ENCODE measurements at regions not wholly inside any gene's neighbourhood (a gene's known extent, or its start where the extent isn't known, plus 50 kb on each side); places are given as distances from the start of the nearest gene placed in this dataset.
"Not testable (repeated sequence)": the region's sequence is repeated elsewhere in the genome, so short reads cannot be mapped to it uniquely, and the experiment has no call there.

- TF ChIP-seq, protein P1, sequence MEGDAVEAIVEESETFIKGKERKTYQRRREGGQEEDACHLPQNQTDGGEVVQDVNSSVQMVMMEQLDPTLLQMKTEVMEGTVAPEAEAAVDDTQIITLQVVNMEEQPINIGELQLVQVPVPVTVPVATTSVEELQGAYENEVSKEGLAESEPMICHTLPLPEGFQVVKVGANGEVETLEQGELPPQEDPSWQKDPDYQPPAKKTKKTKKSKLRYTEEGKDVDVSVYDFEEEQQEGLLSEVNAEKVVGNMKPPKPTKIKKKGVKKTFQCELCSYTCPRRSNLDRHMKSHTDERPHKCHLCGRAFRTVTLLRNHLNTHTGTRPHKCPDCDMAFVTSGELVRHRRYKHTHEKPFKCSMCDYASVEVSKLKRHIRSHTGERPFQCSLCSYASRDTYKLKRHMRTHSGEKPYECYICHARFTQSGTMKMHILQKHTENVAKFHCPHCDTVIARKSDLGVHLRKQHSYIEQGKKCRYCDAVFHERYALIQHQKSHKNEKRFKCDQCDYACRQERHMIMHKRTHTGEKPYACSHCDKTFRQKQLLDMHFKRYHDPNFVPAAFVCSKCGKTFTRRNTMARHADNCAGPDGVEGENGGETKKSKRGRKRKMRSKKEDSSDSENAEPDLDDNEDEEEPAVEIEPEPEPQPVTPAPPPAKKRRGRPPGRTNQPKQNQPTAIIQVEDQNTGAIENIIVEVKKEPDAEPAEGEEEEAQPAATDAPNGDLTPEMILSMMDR (IDR thresholded peaks at IDR 0.05) = no peak
- Mint-ChIP-seq H3K4me3 (no peak overlapping the region), H3K27ac (no peak overlapping the region), H3K9me3 (peaks cover 84% of the 10 kb centered on the region), H3K27me3 (ENCODE audit: low read depth, poor library complexity) (no peaks in the 10 kb centered on the region), H3K36me3 (ENCODE audit: low read depth) (peaks cover 6% of the 10 kb centered on the region), H3K4me1 (no peaks in the 10 kb centered on the region)
- DNase-seq = no peak
These were observed 99.6 kb downstream of the FAM114A2 start for GRCh38 chr5:153939101-153939500.

DNA sequence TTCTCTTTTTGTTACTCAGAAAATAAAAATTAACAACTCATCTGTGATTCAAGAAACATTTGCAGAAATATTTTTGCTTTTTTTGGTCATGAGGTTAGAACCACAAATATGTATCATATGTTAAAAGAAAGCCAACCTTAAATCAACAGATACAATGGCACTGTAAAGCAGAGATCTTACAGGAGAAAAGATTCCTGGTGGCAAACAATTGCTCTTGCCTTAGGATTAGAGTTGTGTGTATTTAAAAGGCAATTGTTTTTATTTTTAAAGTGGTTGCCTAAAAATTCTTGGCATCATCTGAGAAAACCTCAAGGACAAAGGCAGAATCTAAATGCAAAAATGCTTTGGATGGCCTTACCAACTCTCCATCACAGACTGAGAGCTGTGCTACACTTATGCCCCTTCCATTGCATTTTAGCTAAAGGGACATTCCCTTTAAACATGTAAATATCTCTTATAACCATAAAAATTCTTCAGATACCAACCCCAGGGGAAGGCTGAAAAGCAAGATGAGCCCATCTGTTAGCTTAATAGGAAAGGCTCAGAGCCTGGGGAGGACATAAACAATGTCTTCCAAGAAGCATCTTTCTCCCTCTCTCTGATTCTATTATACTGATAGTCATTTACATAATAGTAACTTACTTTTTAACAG, 100.4 kb downstream of the FAM114A2 start:
- H3K9me3 Mint-ChIP-seq = peaks cover 83% of the 10 kb centered on the region
- H3K4me3 Mint-ChIP-seq = no peak overlapping the region
- H3K27me3 Mint-ChIP-seq (ENCODE audit: low read depth, poor library complexity) = no peaks in the 10 kb centered on the region
- TF ChIP-seq, protein P1 (IDR thresholded peaks at IDR 0.05) = no peak
- no peak overlapping the region for H3K27ac Mint-ChIP-seq
- peaks cover 6% of the 10 kb centered on the region for H3K36me3 Mint-ChIP-seq (ENCODE audit: low read depth)
- DNase-seq = no peak
- H3K4me1 Mint-ChIP-seq = no peaks in the 10 kb centered on the region

DNA sequence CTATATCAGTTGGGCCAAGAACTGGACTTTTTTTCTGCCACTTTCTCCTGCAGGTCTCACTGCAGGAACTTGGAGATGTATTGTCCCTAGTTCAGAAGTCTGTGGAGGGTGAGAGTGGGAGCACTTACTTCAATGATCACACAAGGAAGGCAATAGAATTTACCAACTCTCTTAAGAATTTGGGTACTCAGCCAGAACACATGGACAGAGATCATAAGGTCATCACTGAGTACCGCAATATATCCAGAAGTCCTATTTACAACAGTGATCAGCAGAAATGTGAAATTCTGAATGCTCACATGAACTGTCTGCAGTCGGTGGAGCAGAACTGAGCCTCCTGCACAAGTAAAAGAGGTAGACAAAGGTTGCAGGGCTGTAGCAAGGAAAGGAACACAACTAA, 101.0 kb downstream of the FAM114A2 start:
- Mint-ChIP-seq H3K9me3 (peaks cover 76% of the 10 kb centered on the region), H3K4me1 (no peaks in the 10 kb centered on the region), H3K4me3 (no peak overlapping the region), H3K27me3 (ENCODE audit: low read depth, poor library complexity) (peaks cover 2% of the 10 kb centered on the region), H3K27ac (no peak overlapping the region), H3K36me3 (ENCODE audit: low read depth) (peaks cover 6% of the 10 kb centered on the region)
- DNase-seq = no peak
- TF ChIP-seq, protein P1 (IDR thresholded peaks at IDR 0.05) = no peak

DNA sequence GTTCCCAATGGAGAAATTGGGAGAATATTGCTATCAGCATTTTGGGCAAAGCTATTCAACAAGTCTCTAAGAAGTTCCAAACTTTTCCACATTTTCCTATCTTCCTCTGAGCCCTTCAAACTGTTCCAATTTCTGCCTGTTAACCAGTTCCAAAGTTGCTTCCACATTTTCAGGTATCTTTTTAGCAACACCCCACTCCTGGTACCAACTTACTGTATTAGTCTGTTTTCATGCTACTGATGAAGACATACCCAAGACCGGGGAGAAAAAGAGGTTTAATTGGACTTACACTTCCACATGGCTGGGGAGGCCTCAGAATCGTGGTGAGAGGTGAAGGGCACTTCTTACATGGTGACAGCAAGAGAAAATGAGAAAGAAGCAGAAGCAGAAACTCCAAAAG, 103.6 kb downstream of the FAM114A2 start:
- not testable (repeated sequence) for H3K27me3 Mint-ChIP-seq (ENCODE audit: low read depth, poor library complexity); H3K36me3 Mint-ChIP-seq (ENCODE audit: low read depth); H3K4me3 Mint-ChIP-seq; DNase-seq; H3K27ac Mint-ChIP-seq; H3K4me1 Mint-ChIP-seq
- peaks cover 56% of the 10 kb centered on the region for H3K9me3 Mint-ChIP-seq

GRCh38 chr5:153926201-153926600, 112.5 kb downstream of the FAM114A2 start:
- TF ChIP-seq, protein P1 (IDR thresholded peaks at IDR 0.05) = no peak

DNA sequence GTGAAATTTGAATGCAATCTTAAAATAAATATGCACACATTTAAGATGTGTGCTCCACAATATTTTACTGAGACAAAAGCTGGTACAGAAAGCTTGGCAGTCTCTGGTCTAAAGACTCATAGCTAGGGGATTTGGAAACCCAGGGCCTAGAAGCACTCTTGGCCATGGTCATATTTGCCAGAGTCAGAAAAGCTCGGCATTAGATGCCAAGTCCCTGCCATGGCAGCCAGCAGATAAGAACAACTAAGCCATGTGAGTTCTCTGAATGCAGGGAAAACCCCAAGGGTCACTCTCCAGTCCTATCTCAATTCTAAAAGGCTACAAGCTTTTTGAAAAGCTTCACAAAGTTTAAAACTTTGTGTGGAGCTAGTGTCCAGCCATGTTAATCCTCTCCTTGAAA, 119.5 kb downstream of the FAM114A2 start:
- Mint-ChIP-seq H3K9me3 (peaks cover 19% of the 10 kb centered on the region), H3K27me3 (ENCODE audit: low read depth, poor library complexity) (peaks cover under 1% of the 10 kb centered on the region), H3K27ac (no peak overlapping the region), H3K4me1 (no peaks in the 10 kb centered on the region), H3K4me3 (no peak overlapping the region), H3K36me3 (ENCODE audit: low read depth) (peaks cover 13% of the 10 kb centered on the region)
- TF ChIP-seq, protein P1 (IDR thresholded peaks at IDR 0.05) = no peak
- DNase-seq = no peak

More at GRCh38 chr5:153926201-153926600, 112.5 kb downstream of the FAM114A2 start:
- no peaks in the 10 kb centered on the region for H3K36me3 Mint-ChIP-seq (ENCODE audit: low read depth)
- no peak overlapping the region for H3K27ac Mint-ChIP-seq
- no peak overlapping the region for H3K4me3 Mint-ChIP-seq
- H3K4me1 Mint-ChIP-seq = no peaks in the 10 kb centered on the region
- DNase-seq = no peak
- peaks cover 13% of the 10 kb centered on the region for H3K9me3 Mint-ChIP-seq
- H3K27me3 Mint-ChIP-seq (ENCODE audit: low read depth, poor library complexity) = peaks cover 12% of the 10 kb centered on the region

All from nephron progenitor cell (in vitro differentiated cells).